GM23338 (cell line): ENCODE measurements at regions not wholly inside any gene's neighbourhood (a gene's known extent, or its start where the extent isn't known, plus 50 kb on each side); places are given as distances from the start of the nearest gene placed in this dataset.

Experiments used
- ATAC-seq: fragments of 200-7000 bp; cut with Tn5 transposase; 3 replicates; pipeline ENCODE4 v1.9.1; 2020
- DNase-seq: peaks from one replicate; pipeline ENCODE4 v3.0.0-alpha.2; 2015; ENCODE audit warnings: low spot score
- H2AFZ ChIP-seq: fragments of 200-600 bp; sonication (generic); 2 replicates; pipeline ENCODE4 v1.8.0; 2016; ENCODE audit warnings: antibody characterized with exemption, mild to moderate bottlenecking, moderate library complexity
- H3F3A ChIP-seq: fragments of 200-600 bp; sonication (generic); replicated peaks from 2 replicates; pipeline ENCODE4 v1.8.0; 2017; ENCODE audit warnings: antibody characterized with exemption, mixed run types, low read depth
- H3K27ac ChIP-seq: fragments of 200-600 bp; sonication (generic); 2 replicates; pipeline ENCODE4 v1.6.1; 2016; ENCODE audit warnings: low read depth
- H3K27me3 ChIP-seq: fragments of 200-600 bp; sonication (generic); 2 replicates; pipeline ENCODE4 v1.8.0; 2016; ENCODE audit warnings: mild to moderate bottlenecking, mixed run types, moderate library complexity; ENCODE audit not compliant: insufficient read depth
- H3K36me3 ChIP-seq: fragments of 200-600 bp; sonication (generic); 2 replicates; pipeline ENCODE4 v1.8.0; 2016; ENCODE audit warnings: mild to moderate bottlenecking; ENCODE audit not compliant: insufficient read depth
- H3K4me1 ChIP-seq: fragments of 200-600 bp; sonication (generic); 2 replicates; pipeline ENCODE4 v1.8.0; 2016; ENCODE audit warnings: mild to moderate bottlenecking, moderate library complexity; ENCODE audit not compliant: insufficient read depth
- H3K4me2 ChIP-seq: fragments of 200-600 bp; sonication (generic); 2 replicates; pipeline ENCODE4 v1.7.1; 2017; ENCODE audit warnings: mixed run types
- H3K4me3 ChIP-seq: fragments of 200-600 bp; sonication (generic); 2 replicates; pipeline ENCODE4 v1.6.1; 2016; ENCODE audit warnings: mixed run types
- H3K79me2 ChIP-seq: fragments of 200-600 bp; sonication (generic); replicated peaks from 2 replicates; pipeline ENCODE4 v1.8.0; 2017; ENCODE audit warnings: mild to moderate bottlenecking; ENCODE audit not compliant: insufficient read depth
- H3K9me2 ChIP-seq: fragments of 200-600 bp; sonication (generic); 2 replicates; pipeline ENCODE4 v1.8.0; 2017; ENCODE audit not compliant: insufficient read depth
- H4K20me1 ChIP-seq: fragments of 200-600 bp; sonication (generic); replicated peaks from 2 replicates; pipeline ENCODE4 v1.8.0; 2017; ENCODE audit warnings: mild to moderate bottlenecking; ENCODE audit not compliant: insufficient read depth
- H3K27ac Mint-ChIP-seq: 2 replicates; pipeline ENCODE4 v1.8.0; 2020; ENCODE audit warnings: inconsistent platforms, mild to moderate bottlenecking, moderate library complexity, mixed read lengths
- H3K27me3 Mint-ChIP-seq: 3 replicates; pipeline ENCODE4 v1.8.0; 2022; ENCODE audit warnings: low read depth, mild to moderate bottlenecking, moderate library complexity, mixed read lengths, inconsistent platforms; ENCODE audit not compliant: insufficient read depth, poor library complexity
- H3K36me3 Mint-ChIP-seq: 3 replicates; pipeline ENCODE4 v1.8.0; 2021; ENCODE audit warnings: low read depth, mild to moderate bottlenecking, inconsistent platforms, moderate library complexity, mixed read lengths
- H3K4me1 Mint-ChIP-seq: 3 replicates; pipeline ENCODE4 v1.8.0; 2020; ENCODE audit warnings: mild to moderate bottlenecking, inconsistent platforms, mixed read lengths
- H3K4me3 Mint-ChIP-seq: 3 replicates; pipeline ENCODE4 v1.8.0; 2021; ENCODE audit warnings: moderate library complexity, mild to moderate bottlenecking, inconsistent platforms, mixed read lengths
- H3K9me3 Mint-ChIP-seq: 3 replicates; pipeline ENCODE4 v1.8.0; 2020; ENCODE audit warnings: moderate library complexity, mild to moderate bottlenecking, inconsistent platforms, mixed read lengths
- CREB1 ChIP-seq: fragments of 250-450 bp; sonication (Bioruptor Pico); IDR thresholded peaks from 2 replicates; pipeline ENCODE4 v1.5.0; 2020; ENCODE audit warnings: low read depth, mild to moderate bottlenecking, moderate library complexity
- CTCF ChIP-seq, 2 experiments: fragments of 200-600 bp in 1 of 2; sonication (generic) in 1 of 2; conservative IDR thresholded peaks; 2 replicates each; pipeline versions ENCODE4 v1.5.1 to v1.6.1; 2016 to 2017; ENCODE audit warnings: antibody characterized with exemption in 2 of 2, low read depth in 2 of 2, mild to moderate bottlenecking in 2 of 2, moderate library complexity in 1 of 2
- ETS1 ChIP-seq: IDR thresholded peaks from 2 replicates; pipeline ENCODE4 v1.6.1; 2016; ENCODE audit warnings: antibody characterized with exemption
- EZH2 ChIP-seq: fragments of 200-600 bp; sonication (generic); IDR thresholded peaks from one replicate; pipeline ENCODE4 v1.8.0; 2017; ENCODE audit warnings: antibody characterized with exemption, mild to moderate bottlenecking, low read depth; ENCODE audit not compliant: unreplicated experiment
- EZH2phosphoT487 ChIP-seq: fragments of 200-600 bp; sonication (generic); IDR thresholded peaks from one replicate; pipeline ENCODE4 v1.8.1; 2018; ENCODE audit warnings: antibody characterized with exemption; ENCODE audit not compliant: unreplicated experiment
- JUNB ChIP-seq: IDR thresholded peaks from one replicate; pipeline ENCODE4 v1.6.1; 2016; ENCODE audit warnings: antibody characterized with exemption; ENCODE audit not compliant: unreplicated experiment
- NANOG ChIP-seq: IDR thresholded peaks from 2 replicates; pipeline ENCODE4 v1.6.1; 2016; ENCODE audit warnings: antibody characterized with exemption, borderline replicate concordance
- POLR2AphosphoS5 ChIP-seq: IDR thresholded peaks from 2 replicates; pipeline ENCODE4 v1.6.1; 2016; ENCODE audit warnings: antibody characterized with exemption, low read depth
- REST ChIP-seq: IDR thresholded peaks from one replicate; pipeline ENCODE4 v1.6.1; 2018; ENCODE audit warnings: antibody characterized with exemption; ENCODE audit not compliant: unreplicated experiment
- ZNF114 ChIP-seq: fragments of 250-450 bp; sonication (Bioruptor Pico); IDR thresholded peaks from 2 replicates; pipeline ENCODE4 v1.5.0; 2020; ENCODE audit warnings: mild to moderate bottlenecking, moderate library complexity
- ZNF331 ChIP-seq: fragments of 250-450 bp; sonication (Bioruptor Pico); IDR thresholded peaks from 2 replicates; pipeline ENCODE4 v1.5.0; 2020; ENCODE audit warnings: low read depth, mild to moderate bottlenecking, moderate library complexity

GRCh38 chr5:23583081-23583480, 75.7 kb downstream of the PRDM9 start (continued):
- TF ChIP-seq REST (no peak), EZH2phosphoT487 (no peak)

GRCh38 chr5:23588841-23589326, 81.5 kb downstream of the PRDM9 start:
- Mint-ChIP-seq H3K4me1 (no peaks in the 10 kb centered on the region), H3K4me3 (no peak overlapping the region), H3K27ac (no peak overlapping the region), H3K9me3 (no peaks in the 10 kb centered on the region), H3K36me3 (no peaks in the 10 kb centered on the region), H3K27me3 (no peaks in the 10 kb centered on the region)
- no peak overlapping the region for H3K27ac ChIP-seq
- H3K79me2 ChIP-seq: no peaks in the 10 kb centered on the region
- H4K20me1 ChIP-seq: no peaks in the 10 kb centered on the region
- no peaks in the 10 kb centered on the region for H3K9me2 ChIP-seq
- no peaks in the 10 kb centered on the region for H3K36me3 ChIP-seq
- H3K4me1 ChIP-seq: no peaks in the 10 kb centered on the region
- H3F3A ChIP-seq: no peaks in the 10 kb centered on the region
- H2AFZ ChIP-seq: no peak overlapping the region
- no peak overlapping the region for H3K4me2 ChIP-seq
- H3K4me3 ChIP-seq: no peak overlapping the region
- H3K27me3 ChIP-seq: no peaks in the 10 kb centered on the region
- ATAC-seq: no peak
- DNase-seq: no peak
- TF ChIP-seq EZH2phosphoT487 (no peak), ZNF114 (CRISPR knock-in tag) (no peak), POLR2AphosphoS5 (no peak), NANOG (no peak), JUNB (no peak), ZNF331 (CRISPR knock-in tag) (no peak), REST (no peak), ETS1 (no peak), CREB1 (CRISPR knock-in tag) (no peak), EZH2 (no peak), CTCF (conservative IDR thresholded peaks at IDR 0.05; ENCODE audit: low read depth in 2 of 2) (no peak)
